ENCODE measurements at regions not wholly inside any gene's neighbourhood (a gene's known extent, or its start where the extent isn't known, plus 50 kb on each side); places are given as distances from the start of the nearest gene placed in this dataset.
"Not testable (repeated sequence)": the region's sequence is repeated elsewhere in the genome, so short reads cannot be mapped to it uniquely, and the experiment has no call there.

- TF ChIP-seq CTCF (IDR thresholded peaks at IDR 0.05; ENCODE audit: insufficient read depth, low read length), result no peak
- H3K4me3 ChIP-seq (ENCODE audit: low read depth, low read length), result no peak overlapping the region
- no peak for DNase-seq (ENCODE audit: low read depth)
These were observed 185.0 kb downstream of the STK31 start for GRCh38 chr7:23894892-23895569.

DNA sequence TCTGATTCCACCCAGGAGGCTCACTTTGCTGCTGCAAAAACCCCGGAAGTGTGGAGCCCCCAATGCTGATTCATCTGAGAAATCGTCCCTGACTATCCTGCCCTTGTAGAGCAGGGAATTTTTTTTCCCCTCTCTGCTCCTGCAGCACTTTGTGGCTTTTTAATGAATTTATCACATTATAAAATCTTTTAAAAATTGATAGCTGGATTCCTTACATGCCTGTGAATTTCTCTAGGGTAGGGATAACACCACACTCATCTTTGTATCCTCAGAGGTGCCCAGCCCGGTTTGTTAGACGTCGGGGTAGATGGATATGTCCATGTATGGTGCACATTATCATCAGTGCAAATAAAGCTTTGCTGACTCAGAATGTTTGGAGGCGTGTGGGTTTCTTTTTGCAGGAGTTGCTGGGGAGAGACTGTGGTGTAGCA, 185.7 kb downstream of the STK31 start:
- DNase-seq (ENCODE audit: low read depth), result peak; percentile 22
- no peak for TF ChIP-seq CTCF (IDR thresholded peaks at IDR 0.05; ENCODE audit: insufficient read depth, low read length)

GRCh38 chr7:23898619-23899018, 188.6 kb downstream of the STK31 start:
- TF ChIP-seq CTCF (IDR thresholded peaks at IDR 0.05; ENCODE audit: insufficient read depth, low read length), result no peak
- no peak for DNase-seq (ENCODE audit: low read depth)
- no peak overlapping the region for H3K4me3 ChIP-seq (ENCODE audit: low read depth, low read length)

More for the DNA sequence above, 185.7 kb downstream of the STK31 start:
- H3K4me3 ChIP-seq (ENCODE audit: low read depth, low read length), result no peak overlapping the region

GRCh38 chr7:23904901-23905300, 194.9 kb downstream of the STK31 start:
- H3K4me3 ChIP-seq (ENCODE audit: low read depth, low read length); DNase-seq (ENCODE audit: low read depth): not testable (repeated sequence)

GRCh38 chr7:23907012-23907411, 197.0 kb downstream of the STK31 start:
- TF ChIP-seq CTCF (IDR thresholded peaks at IDR 0.05; ENCODE audit: insufficient read depth, low read length), result no peak
- DNase-seq (ENCODE audit: low read depth), result peak; percentile 38

DNA sequence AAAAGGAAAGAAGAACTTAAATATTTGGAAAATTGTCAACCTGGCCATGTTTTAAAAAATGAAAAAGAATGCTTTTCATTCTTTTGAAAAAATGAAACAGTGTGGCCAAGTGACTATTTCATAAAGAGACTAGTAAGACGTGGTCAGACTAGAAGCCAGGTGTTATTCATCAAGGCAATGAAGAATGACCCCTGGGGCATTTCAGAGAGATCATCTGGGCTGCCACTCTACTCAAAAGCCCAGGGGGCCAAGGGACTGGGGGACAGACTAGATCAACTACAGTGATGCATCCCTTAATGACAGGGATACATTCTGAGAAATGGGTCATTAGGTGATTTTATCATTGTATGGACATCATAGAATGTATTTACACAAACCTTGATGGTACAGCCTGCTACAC, 199.4 kb downstream of the STK31 start:
- no peak for TF ChIP-seq CTCF (IDR thresholded peaks at IDR 0.05; ENCODE audit: insufficient read depth, low read length)
- DNase-seq (ENCODE audit: low read depth), result no peak
- H3K4me3 ChIP-seq (ENCODE audit: low read depth, low read length), result no peak overlapping the region

More at GRCh38 chr7:23907012-23907411, 197.0 kb downstream of the STK31 start:
- no peak overlapping the region for H3K4me3 ChIP-seq (ENCODE audit: low read depth, low read length)

DNA sequence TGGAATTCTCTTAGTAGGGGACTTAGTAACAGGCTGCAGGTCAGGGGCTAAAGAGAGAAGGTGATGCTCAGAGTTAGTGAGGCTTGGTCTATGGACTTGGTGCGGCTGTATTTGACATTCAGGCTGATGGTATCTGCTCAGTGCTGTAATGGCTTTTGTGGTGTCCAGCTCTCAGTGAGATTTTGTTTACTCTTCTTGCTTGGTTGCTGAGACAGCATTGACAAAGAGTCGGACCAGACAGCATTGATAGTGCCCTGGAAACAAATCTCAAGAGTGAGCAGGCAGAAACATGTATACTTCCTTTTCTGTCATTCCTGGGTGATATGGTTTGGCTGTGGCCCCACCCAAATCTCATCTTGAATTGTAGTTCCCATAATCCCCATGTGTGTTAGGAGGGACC, 202.0 kb downstream of the STK31 start:
- no peak overlapping the region for H3K4me3 ChIP-seq (ENCODE audit: low read depth, low read length)
- DNase-seq (ENCODE audit: low read depth), result no peak
- no peak for TF ChIP-seq CTCF (IDR thresholded peaks at IDR 0.05; ENCODE audit: insufficient read depth, low read length)
